ENCODE measurements at regions not wholly inside any gene's neighbourhood (a gene's known extent, or its start where the extent isn't known, plus 50 kb on each side); places are given as distances from the start of the nearest gene placed in this dataset.
"Not testable (repeated sequence)": the region's sequence is repeated elsewhere in the genome, so short reads cannot be mapped to it uniquely, and the experiment has no call there.

- no peak for DNase-seq (ENCODE audit: low spot score)
Measured at GRCh38 chr3:82618594-82618993, 857.1 kb upstream of the GBE1 start.

- no peak for DNase-seq (ENCODE audit: low spot score)
Measured at GRCh38 chr3:82610236-82610635, 848.8 kb upstream of the GBE1 start.

GRCh38 chr3:82607391-82607790 lies 845.9 kb upstream of the GBE1 start:
- no peak for DNase-seq (ENCODE audit: low spot score)

- no peak for DNase-seq (ENCODE audit: low spot score)
Measured at GRCh38 chr3:82596805-82597204, 835.4 kb upstream of the GBE1 start.

GRCh38 chr3:82595530-82595929 lies 834.1 kb upstream of the GBE1 start:
- DNase-seq (ENCODE audit: low spot score): no peak

GRCh38 chr3:82587174-82587573 lies 825.7 kb upstream of the GBE1 start:
- DNase-seq (ENCODE audit: low spot score): no peak

DNA sequence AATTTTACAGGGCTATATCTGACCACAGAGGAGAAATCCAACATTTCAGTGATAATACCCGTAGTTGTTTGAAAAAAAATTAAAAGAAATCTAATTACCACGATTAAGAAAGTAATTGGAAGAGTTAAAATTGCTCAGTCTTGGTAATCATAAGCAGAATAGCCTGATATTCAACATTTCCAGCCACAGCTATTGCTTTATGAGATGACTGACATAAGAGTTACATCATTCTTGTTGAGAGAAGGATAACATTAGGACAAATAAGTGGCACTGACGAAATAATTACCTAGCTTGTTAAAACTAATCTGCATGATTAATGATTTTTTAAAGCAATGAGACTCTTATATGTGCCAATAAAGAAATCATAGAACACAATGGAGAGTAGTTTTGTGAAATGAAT lies 825.0 kb upstream of the GBE1 start:
- DNase-seq (ENCODE audit: low spot score): no peak

- DNase-seq (ENCODE audit: low spot score): not testable (repeated sequence)
Measured at GRCh38 chr3:82586002-82586401, 824.6 kb upstream of the GBE1 start.

DNA sequence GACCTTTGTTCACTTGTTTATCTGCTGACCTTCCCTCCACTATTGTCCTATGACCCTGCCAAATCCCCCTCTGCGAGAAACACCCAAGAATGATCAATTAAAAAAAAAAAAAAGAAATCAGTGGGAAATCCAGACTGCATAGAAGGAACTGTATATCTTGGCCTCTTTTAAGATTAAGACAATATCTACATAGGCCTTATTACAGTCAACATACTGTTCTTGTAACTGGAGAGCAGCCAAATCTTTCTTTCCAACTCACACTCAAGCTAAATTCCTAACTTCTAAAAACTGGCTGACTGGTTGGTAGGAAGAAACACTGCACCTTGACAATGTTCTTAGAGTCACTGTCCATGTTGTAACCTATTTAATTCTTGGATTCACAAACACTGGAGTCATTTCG lies 824.1 kb upstream of the GBE1 start:
- DNase-seq (ENCODE audit: low spot score): not testable (repeated sequence)

- not testable (repeated sequence) for DNase-seq (ENCODE audit: low spot score)
Measured at GRCh38 chr3:82584861-82585260, 823.4 kb upstream of the GBE1 start.

DNA sequence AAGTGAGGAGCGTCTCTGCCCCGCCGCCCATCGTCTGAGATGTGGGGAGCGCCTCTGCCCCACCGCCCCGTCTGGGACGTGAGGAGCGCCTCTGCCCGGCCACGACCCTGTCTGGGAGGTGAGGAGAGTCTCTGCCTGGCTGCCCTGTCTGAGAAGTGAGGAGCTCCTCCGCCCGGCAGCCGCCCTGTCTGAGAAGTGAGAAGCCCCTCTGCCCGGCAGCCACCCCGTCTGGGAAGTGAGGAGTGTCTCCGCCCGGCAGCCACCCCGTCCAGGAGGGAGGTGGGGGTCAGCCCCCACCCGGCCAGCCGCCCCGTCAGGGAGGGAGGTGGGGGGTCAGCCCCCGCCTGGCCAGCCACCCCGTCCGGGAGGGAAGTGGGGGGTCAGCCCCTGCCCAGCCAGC lies 823.0 kb upstream of the GBE1 start:
- not testable (repeated sequence) for DNase-seq (ENCODE audit: low spot score)

GRCh38 chr3:82581350-82581749 lies 819.9 kb upstream of the GBE1 start:
- no peak for DNase-seq (ENCODE audit: low spot score)

DNA sequence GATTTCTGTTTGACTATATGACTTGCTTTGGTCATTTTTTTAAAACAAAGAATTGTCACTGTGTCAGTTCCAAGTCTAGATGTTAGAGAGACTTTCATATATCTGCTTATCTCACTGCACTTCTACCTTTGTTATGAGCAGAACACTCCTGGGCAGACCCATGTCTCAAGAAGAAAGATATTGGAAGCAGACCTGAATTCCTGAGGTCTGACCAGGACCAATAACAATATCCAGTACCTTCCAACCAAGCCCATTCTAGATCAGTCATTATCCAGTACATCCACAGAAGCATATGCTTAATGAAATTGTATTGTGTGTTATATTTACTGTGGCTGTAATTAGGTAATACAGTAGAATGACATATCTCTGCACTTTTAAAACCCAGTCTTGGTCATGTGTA lies 811.3 kb upstream of the GBE1 start:
- DNase-seq (ENCODE audit: low spot score): no peak

GRCh38 chr3:82568776-82569338 lies 807.4 kb upstream of the GBE1 start:
- DNase-seq (ENCODE audit: low spot score): no peak

DNA sequence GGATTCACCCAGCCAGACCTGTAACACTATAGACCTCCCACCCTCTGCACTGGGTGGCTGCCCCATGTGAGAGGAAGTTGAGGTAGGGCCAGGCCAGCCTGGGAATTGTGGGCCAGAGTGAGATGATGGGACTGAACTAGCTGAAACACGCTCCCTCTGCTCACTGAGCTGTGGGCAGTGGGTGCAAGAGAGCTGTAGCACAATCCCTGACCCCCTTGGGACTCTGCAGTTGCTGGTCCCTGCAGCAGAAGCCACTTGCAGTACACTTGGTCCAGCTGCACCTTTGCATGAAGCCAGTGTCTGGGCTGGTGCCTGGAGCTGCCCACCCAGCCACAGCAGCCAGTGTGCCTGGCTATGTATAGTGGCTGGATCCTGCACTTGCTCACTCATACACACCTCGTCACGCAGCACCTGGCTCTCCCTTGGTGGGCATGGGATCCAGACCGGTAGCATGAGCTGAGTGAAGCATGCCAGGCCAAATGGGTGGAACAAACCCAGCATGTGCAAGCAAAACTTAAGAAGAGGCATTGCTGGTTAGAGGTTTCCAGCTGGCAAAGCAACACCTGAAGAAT lies 805.7 kb upstream of the GBE1 start:
- DNase-seq (ENCODE audit: low spot score): no peak

DNA sequence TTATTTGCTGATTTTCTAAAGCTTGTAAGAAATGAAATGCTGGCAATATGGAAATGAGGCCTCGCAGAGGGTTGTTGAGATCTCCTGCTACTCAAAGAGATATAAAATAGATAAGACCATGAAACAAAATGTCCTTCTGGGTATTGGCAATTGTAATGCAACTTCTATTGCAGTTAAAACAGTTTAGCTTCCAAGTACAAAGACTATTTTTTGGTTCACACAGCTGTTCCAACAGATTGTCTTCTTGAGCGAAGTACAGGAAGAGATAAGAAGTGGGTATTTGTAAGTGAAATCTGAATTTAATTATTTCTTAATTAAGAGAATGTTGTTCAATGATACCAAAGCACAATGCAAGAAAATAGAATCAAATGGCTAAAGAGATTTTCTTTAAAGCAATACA lies 801.5 kb upstream of the GBE1 start:
- no peak for DNase-seq (ENCODE audit: low spot score)

DNA sequence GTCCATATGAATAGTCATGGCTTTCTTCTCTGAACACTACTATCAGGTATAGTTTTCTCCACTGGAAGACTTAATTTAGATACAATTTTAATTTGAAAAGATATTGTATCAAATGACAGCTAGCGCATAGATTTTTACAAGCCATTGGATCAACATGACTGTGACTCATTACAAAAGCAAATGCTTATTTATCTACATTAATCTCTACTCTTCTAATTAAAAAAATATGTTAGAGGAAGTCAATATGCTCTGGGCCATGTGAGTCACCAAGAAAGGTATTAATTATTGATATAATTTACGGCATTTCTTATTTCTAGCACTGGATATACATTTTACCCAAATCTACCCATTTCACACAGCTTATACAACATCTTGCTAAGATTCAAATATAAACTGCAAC lies 800.3 kb upstream of the GBE1 start:
- no peak for DNase-seq (ENCODE audit: low spot score)

DNA sequence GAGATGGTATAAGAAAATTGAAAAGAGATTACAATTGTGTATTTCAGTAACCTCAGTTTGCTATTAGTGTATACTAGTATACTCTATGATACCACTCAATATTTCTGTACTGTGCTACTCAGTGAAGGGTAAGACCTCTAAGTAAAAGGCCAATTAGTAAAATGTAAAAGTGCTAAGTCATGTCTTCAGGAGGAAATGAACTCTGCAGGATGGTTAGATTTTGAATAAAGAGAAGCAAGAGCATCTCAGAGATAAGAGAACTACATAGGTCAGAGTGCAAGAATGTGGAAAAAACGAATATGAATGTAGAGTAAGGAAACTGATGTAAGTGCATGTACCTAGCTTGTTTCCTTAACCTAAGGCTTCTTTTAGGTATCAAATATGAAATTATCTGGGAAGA lies 796.6 kb upstream of the GBE1 start:
- no peak for DNase-seq (ENCODE audit: low spot score)

DNA sequence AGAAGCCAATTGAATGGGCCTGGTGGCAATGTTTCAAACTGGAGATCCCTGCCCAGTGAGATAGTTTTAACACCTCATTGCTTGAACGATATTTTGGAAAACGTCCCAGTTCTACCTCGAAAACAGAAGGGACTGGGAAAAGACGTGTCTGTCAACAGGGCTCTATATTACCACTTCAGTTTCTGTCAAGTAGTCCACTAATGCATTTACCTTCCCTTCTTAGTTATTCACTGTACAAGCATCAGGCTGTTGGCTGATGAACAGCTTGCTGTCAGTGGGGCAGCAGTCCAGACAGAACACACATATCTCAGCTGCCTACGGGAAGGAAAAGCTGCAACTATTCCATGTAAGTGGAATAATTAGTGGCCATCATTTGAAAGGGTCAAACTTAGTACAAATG lies 794.7 kb upstream of the GBE1 start:
- DNase-seq (ENCODE audit: low spot score): peak; percentile 15

- not testable (repeated sequence) for DNase-seq (ENCODE audit: low spot score)
Measured at GRCh38 chr3:82542556-82542955, 781.1 kb upstream of the GBE1 start.

DNA sequence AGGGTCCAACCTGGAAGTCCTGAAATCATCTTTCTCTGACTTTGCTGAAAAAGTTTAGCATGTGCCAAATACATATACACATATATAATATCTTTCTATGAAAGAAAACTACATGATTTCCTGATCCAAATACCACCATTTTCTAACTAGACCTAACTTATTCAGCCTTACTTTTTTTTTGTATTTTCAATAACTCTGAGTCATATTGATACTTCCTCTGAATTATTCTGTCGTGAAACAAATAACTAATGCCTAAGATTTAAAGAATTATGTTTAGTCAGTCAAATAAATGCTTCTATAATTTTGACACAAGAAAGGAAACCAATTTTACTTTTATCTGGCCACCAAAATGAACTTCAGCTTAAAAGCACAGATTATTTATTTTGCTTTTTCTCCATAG lies 760.2 kb upstream of the GBE1 start:
- no peak for DNase-seq (ENCODE audit: low spot score)

DNA sequence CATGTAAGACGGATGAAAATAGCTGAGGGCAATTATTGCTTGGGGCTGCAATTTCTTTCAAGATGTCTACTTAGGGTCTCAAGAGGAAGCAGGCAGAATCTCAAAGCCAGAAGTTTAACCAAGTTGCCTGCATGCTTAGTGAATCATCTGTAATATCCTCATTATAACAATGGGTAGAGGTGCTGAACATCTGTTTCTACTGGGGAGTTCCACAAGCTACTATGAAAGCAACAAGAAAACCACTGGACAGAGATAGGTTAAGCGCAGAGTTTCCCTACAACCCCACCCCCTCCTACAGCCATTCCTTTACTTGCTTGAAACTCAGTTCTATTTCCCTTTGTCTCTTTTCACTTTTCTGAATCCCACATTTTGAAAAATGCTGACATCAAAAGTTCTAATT lies 759.4 kb upstream of the GBE1 start:
- DNase-seq (ENCODE audit: low spot score): no peak

DNA sequence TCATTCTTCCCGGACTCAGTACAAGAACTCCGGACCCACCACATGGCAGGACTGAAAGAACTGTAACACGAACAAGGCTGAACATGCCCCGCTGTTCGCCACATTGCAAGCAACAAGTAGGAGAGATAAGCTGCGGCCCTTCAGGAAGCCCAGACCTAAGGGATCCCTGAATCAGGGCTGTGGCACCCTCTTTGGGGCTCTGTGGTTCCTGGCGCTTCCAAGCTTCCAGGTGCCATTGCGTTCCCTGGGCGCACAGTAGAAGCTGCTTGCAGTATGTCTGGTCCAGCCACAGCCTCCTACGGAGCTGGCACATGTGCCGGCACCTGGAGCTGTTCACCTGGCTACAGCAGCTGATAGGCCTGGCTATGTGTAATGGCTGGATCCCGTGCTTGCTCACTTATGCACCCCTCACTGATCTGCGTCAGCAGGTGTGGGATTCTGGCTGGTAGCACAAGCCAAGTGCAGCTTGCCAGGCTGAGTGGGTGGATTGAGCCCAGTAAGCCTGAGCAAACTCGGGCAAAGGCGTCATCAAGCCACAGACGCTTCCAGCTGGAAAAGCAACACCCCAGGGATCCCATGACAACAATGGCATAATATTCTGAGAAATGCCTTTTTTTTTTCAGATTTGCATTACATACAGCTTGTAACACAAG lies 748.6 kb upstream of the GBE1 start:
- DNase-seq (ENCODE audit: low spot score): no peak
